Fibroblast of villous mesenchyme (primary cell): ENCODE measurements at regions not wholly inside any gene's neighbourhood (a gene's known extent, or its start where the extent isn't known, plus 50 kb on each side); places are given as distances from the start of the nearest gene placed in this dataset.

Experiments
- DNase-seq: peaks from one replicate; pipeline ENCODE4 v3.0.0-alpha.2; 2010; ENCODE audit warnings: low read depth
- H3K4me3 ChIP-seq: 2 replicates; pipeline ENCODE4 v1.5.1; 2011; ENCODE audit warnings: low read depth, mild to moderate bottlenecking, low read length
- CTCF ChIP-seq: IDR thresholded peaks from 2 replicates; pipeline ENCODE4 v1.5.1; 2012; ENCODE audit warnings: low read depth, mild to moderate bottlenecking, low read length; ENCODE audit not compliant: insufficient read depth

- H3K4me3 ChIP-seq = no peak overlapping the region
- TF ChIP-seq CTCF = no peak
- no peak for DNase-seq
These were observed 285.1 kb upstream of the SLC14A2 start for GRCh38 chr18:45330170-45330594.

GRCh38 chr18:45332871-45333270 is 282.4 kb upstream of the SLC14A2 start:
- DNase-seq = no peak
- H3K4me3 ChIP-seq = no peak overlapping the region
- TF ChIP-seq CTCF = no peak

GRCh38 chr18:45334191-45334590 is 281.1 kb upstream of the SLC14A2 start:
- H3K4me3 ChIP-seq = no peak overlapping the region
- TF ChIP-seq CTCF = no peak
- no peak for DNase-seq

GRCh38 chr18:45335282-45336043 is 279.8 kb upstream of the SLC14A2 start:
- H3K4me3 ChIP-seq = no peak overlapping the region
- no peak for TF ChIP-seq CTCF
- no peak for DNase-seq

GRCh38 chr18:45336448-45336847 is 278.8 kb upstream of the SLC14A2 start:
- DNase-seq = no peak
- TF ChIP-seq CTCF = no peak
- H3K4me3 ChIP-seq = no peak overlapping the region

GRCh38 chr18:45337477-45337876 is 277.8 kb upstream of the SLC14A2 start:
- no peak for DNase-seq
- no peak overlapping the region for H3K4me3 ChIP-seq
- no peak for TF ChIP-seq CTCF
